ENCODE measurements at regions not wholly inside any gene's neighbourhood (a gene's known extent, or its start where the extent isn't known, plus 50 kb on each side); places are given as distances from the start of the nearest gene placed in this dataset.

- TF ChIP-seq POLR2A (IDR thresholded peaks at IDR 0.05) (no peak), CTCF (IDR thresholded peaks at IDR 0.05) (no peak)
Measured at GRCh38 chr19:30212574-30212973, 159.6 kb upstream of the ZNF536 start.

Data from lower leg skin (tissue), 3 donors.